HG02852 (cell line): ENCODE measurements at regions not wholly inside any gene's neighbourhood (a gene's known extent, or its start where the extent isn't known, plus 50 kb on each side); places are given as distances from the start of the nearest gene placed in this dataset.
"Not testable (repeated sequence)": the region's sequence is repeated elsewhere in the genome, so short reads cannot be mapped to it uniquely, and the experiment has no call there.

Experiments
- ATAC-seq: cut with Tn5 transposase; IDR thresholded peaks from one replicate; pipeline ENCODE4 v1.9.1; 2021; ENCODE audit warnings: mild to moderate bottlenecking, moderate library complexity; ENCODE audit not compliant: unreplicated experiment

GRCh38 chr1:8230292-8230621, 87.7 kb upstream of the SLC45A1 start:
- ATAC-seq: no peak

DNA sequence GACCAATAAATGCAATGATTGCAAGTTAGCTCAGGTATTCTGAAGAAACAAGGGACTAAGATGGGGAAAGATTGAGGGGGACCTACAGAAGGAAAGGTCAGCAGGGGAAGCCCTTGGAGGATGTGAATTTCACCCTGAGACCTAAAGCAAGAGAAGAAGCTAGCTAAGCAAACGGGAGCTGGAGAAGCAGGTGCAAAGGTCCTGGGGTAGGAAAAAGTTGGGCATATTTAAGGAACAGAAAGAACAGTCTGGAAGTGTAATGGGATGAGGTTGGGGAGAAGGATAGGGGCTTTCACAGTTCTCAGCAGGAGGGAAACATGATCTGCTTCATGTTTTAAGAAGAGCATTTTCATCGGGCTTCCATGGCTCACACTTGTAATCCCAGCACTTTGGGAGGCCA, 89.7 kb upstream of the SLC45A1 start:
- no peak for ATAC-seq

- not testable (repeated sequence) for ATAC-seq
These were observed 90.2 kb upstream of the SLC45A1 start for GRCh38 chr1:8227674-8228073.

DNA sequence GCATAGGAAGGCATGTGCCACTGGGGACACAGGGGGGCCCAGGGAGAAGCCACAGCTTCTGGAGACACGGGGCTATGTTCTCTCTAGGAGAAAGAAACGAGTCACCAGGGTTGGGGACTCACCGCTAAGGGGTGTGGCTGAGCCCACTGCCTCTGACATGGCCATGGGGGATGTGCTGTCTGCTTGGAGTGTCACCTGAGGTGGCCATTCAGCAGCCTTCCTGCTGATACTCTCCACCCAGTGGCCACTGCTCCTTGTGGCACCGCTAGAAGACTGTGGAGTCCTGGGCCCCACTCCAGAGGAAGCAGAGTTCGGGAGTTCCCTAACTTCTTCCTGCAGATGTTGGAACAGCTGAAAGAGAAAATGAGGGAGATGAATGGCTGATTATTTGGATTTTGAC, 91.2 kb upstream of the SLC45A1 start:
- no peak for ATAC-seq

DNA sequence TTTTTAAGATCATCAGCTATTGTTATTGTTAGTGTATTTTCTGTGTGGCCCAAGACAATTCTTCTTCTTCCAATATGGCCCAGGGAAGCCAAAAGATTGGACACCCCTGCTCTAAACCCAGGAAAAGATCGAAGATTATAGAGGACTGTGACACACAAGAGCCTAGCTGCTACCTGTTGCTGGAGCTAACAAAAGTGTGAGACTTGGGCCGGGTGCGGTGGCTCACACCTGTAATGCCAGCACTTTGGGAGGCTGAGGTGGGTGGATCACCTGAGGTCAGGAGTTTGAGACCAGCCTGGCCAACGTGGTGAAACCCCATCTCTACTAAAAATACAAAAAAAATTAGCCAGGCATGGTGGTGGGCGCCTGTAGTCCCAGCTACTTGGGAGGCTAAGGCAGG, 91.9 kb upstream of the SLC45A1 start:
- not testable (repeated sequence) for ATAC-seq

DNA sequence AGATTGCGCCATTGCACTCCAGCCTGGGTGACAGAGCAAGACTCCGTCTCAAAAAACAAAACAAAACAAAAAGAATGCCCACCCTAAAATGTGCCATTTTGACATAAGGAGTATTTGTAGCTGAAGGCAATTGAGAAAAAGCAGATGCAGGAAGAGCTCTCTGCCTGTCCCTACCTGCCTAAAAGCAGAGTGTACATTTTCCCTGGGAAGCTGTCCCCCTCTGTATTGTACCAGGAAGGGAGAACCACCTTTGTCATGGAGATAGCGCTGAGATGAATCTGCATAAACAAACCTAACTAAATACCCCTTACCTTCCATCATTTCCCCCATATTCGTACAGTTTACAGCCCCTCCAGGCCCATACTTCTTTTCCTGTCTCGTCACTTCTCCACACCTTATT, 94.4 kb upstream of the SLC45A1 start:
- ATAC-seq: no peak

DNA sequence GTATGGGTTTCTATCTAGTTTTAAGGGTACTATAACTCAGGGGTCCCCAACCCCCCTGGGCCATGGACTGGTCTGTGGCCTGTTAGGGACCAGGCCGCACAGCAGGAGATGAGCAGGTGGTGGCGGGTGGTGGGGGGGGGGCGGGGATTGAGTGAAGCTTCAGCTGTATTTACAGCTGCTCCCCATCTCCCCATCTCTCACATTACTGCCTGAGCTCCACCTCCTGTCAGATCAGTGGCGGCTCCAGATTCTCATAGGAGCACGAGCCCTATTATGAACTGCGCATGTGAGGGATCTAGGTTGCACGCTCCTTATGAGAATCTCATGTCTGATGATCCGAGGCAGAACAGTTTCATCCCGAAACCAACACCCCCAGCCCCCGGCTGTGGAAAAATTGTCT, 95.1 kb upstream of the SLC45A1 start:
- ATAC-seq: no peak

DNA sequence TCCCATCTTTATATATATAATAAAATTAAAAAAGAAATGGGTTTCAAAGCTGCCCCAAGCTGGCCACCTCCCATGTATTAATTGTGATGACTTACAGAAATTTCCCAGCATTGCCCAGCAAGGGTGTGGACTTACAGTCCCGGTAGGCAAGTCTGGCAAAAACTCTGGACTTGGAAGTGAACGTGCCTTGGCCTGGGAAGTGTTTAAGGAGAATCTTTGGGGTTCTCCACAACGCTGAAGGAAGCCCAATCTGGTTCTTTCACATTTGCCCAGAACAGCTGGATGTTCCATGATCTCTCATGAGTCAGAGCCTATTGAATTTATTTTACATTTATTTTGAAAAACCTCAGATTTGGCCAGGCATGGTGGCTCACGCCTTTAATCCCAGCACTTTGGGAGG, 98.4 kb upstream of the SLC45A1 start:
- no peak for ATAC-seq

DNA sequence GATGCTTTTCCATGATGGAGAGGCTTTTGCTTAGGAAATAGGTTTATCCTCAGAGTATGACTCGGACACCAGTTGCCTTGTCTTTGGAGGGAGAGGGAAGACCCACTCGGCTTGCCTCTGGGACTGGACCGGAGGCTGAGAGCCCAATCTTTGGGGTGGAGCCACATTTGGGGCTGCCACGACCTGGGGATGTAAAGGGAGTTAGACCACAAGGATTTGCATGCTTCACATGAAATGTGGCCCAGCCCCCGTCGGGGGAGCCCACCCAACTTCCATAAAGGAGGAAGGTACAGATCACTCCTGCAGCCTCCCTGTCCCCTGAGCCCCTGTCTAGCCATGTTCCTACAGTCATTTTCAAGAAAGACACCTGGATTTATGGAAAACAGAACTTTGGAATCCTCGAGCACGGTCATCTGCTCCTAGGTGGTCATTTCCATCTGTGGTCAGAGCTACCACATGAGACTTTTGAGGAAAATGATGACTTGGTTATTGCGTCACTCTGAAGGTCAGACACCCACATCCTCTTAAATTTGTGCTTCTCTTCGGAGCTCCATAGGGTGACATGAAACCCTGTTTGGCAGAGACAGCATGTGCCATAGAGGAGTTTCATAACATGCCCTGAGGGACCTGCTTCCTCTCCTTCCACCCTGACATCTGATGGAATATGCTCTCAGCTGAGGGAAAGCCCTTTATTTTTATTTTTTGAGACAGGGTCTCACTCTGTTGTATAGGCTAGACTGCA, 99.4 kb upstream of the SLC45A1 start:
- ATAC-seq: no peak

- no peak for ATAC-seq
These were observed 100.1 kb upstream of the SLC45A1 start for GRCh38 chr1:8217809-8218208.

DNA sequence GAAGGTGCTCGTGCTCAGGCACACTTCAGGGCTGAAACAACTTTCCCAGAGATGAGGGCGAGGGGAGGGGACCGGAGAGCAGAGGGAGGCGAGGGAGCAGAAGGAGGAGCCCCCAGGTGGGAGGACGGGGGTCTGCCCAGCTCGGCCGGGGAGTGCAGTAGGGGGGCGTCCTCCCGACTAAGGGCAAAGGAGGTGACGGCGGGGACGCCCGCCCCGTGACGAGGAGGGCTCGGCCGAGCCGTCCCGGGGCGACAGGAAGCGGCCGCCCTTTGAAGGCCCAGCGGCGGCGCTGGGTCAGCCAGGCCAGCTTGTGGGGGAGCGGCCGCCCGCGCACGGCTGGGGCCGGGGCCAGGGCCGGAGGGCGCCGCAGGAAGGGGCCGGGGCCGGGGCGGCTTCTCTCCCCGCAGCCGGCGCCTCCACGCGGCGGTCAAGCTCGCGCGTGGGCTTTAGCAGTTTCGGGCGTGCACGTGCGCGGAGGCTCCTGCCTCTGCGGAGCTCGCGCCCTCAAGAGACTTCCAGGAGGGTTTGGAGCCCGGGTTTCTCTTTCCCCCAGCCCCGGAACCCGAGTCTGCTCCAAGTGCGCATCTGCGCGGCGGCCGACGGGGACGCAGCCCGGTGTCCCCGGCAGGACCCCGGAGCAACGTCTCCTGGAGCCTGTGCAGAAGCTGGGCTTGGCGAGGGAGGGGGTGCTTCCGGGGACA, 100.8 kb upstream of the SLC45A1 start:
- ATAC-seq: no peak

DNA sequence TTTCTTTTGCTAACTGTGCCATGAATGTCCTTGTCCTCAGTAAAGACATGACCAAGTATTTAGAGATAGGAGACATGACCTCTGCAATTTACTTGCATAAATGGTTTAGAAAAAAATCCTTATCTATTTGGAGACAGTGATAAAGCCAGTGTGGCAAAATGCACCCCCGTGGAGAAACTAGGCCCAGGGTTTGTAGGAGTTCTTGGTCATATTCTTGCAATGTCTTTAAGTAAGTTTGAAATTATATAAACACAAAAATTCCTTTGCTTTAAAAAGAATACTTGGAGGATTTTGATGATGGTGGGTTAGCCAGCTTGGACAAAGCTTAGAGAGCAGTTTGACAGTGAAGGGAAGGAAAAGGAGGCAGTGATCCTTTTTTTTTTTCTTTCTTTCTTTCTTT, 101.9 kb upstream of the SLC45A1 start:
- no peak for ATAC-seq

DNA sequence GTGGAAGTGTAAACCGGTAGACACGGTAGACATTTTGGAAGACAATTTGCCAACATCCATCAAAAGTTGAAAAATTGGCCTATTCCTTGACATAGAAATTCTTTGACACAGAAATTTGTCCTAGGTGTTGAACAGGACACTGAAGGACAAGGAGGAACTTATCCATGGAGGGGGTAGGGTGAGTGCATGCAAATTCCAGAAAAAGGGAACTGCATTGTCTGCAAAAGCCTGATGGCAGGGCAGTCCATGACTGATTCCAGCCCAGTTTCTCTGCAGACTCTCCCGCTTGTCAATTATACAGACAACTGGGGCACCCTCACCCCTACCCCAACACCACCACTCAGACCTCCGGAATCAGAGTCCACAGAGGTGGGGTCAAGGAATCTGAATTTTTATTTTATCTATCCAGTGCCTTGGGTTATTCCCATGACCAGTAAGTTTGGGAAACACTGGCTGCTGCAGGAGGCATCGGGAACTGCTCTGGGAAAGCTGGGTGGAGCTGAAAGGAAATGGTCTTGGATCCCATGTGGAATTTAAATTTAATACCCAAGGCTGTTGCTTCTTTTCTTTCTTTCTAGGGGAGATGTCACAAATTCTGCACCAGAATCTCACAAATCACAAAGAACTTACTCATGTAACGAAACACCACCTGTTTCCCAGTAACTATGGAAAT, 103.3 kb upstream of the SLC45A1 start:
- no peak for ATAC-seq

- ATAC-seq: no peak
These were observed 104.2 kb upstream of the SLC45A1 start for GRCh38 chr1:8213676-8214075.

DNA sequence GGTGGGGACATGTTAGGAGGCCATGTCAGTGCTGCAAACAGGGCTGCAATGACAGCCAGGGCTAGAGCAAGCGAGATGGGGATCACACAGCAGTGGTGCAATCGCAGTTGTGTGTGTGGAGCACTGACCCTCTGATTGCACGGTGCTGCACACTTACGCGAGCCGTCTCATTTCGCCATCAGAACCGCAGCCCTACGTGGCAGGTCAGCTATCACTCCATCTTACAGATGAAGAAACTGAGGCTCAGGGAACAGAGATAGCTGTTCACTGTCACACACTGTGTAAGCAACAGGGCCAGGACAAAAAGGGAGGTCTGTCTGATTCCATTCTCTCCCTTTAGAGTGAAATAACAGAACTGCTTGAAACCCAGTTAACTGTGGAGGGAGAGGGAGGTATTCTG, 104.8 kb upstream of the SLC45A1 start:
- ATAC-seq: no peak

- ATAC-seq: no peak
These were observed 105.3 kb upstream of the SLC45A1 start for GRCh38 chr1:8212580-8213031.

DNA sequence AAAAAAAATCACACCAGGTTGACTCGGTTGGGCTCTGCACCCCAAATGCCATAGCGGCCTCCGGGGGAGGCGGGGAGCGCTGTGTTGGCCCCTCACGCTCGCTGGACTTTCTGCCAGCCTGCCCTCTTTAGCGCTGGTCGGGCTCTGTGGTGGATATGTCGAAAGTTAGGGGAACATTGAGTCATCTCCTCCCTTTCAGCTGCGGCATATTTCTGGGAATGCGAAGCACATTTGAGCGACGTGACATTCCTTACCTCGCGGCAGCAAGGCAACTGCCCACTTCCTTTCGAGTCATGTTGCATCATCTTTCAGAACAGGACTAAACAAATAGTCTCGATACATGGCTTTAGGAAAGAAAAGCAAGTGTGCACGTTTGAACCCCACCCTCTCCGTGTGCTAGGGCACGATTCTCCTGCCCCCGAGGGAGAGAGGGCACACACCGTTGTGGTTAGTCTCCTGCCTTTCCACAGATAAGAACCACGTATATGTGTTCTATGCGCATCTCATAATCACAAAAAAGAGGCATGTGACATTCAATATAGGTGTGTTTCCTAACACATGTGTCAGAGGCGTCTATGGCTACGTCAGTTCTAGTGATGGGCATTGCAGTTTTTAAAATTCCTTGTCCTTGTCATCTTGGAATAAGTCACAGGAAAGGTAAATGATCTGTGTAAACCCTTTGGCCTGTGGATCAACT, 105.9 kb upstream of the SLC45A1 start:
- no peak for ATAC-seq

DNA sequence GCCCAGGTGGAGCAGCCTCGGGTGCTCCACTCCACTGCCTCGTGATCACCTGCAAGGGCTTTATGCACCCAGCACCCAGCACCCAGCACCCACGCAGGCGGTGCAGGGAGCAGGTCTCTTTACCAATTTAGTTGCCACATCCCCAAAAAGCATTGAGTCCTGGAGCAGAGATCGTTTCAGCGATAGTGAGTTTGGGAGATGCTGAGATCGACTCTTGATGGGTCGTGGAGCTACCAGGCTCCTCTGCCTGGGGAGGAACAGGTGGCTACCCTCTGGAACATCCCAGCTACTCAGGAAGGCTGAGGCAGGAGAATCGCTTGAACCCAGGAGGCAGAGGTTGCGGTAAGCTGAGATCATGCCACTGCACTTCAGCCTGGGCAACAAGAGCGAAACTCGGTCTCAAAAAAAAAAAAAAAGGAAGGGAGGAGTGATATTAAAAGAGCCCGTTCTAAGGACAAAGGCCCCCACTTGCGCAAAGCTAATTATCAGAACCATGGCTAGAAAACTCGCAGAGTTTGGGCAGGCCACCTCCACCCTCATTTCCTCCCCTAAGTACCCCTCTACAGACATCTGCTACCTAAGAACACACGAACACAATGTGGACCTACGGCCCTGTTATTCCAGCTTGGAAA, 106.5 kb upstream of the SLC45A1 start:
- ATAC-seq: no peak

- ATAC-seq: no peak
These were observed 110.7 kb upstream of the SLC45A1 start for GRCh38 chr1:8207202-8207601.

DNA sequence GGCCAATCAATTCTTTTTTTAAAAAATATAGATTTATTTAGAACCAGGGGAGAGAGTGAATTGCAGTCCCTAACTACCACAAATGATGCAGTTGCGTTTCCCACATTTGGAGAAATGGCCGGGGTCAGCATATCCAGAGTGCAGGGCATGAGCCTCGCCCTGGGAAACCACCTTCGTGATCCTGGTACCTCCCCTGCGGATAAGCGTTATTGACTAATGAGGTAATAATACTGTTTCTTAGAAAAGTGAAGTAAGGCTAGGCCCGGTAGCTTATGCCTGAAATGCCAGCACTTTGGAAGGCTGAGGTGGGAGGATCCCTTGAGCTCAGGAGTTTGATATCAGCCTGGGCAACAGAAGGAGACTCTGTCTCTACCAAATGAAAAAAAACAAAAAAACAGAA, 111.5 kb upstream of the SLC45A1 start:
- ATAC-seq: no peak

DNA sequence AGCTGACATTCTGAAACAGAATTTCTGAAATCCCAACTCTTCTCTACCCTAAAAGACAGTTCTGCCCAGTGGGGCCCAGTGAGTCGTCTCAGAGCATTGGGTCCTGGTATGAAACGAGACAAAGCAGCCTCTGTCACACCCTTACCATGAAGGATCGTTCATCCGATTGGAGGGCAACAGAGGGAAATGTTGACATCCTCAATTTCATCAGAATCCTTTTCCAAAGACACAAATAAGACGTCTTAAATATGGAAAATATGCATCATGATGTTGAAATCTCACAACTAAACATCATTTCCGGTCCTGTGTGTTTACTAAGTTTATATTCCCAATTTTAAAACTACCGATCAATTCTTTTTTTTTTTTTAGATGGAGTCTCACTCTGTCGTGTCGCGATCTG, 112.1 kb upstream of the SLC45A1 start:
- no peak for ATAC-seq
